ENCODE measurements at regions not wholly inside any gene's neighbourhood (a gene's known extent, or its start where the extent isn't known, plus 50 kb on each side); places are given as distances from the start of the nearest gene placed in this dataset.

GRCh38 chr9:84460695-84461094 lies 120.1 kb upstream of the SLC28A3 start:
- no peak for DNase-seq

DNA sequence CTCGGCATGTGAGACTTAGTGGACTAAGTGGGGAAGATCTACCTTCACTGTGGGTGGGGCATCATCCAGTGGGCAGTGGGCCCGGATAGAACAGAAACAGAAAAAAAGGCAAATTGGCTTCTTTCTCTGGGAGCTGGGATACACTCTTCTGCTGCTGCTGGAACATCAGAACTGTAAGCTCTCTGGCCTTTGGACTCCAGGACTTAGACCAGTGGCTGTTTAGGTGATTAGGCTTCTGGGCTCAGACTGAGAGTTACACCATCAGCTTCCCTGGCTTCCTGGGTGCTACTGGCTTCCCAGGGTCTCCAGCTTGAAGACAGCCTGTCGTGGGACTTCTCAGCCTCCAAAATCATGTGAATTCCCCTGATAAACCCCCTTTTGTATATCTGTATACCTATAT lies 122.7 kb upstream of the SLC28A3 start:
- no peak for DNase-seq

DNA sequence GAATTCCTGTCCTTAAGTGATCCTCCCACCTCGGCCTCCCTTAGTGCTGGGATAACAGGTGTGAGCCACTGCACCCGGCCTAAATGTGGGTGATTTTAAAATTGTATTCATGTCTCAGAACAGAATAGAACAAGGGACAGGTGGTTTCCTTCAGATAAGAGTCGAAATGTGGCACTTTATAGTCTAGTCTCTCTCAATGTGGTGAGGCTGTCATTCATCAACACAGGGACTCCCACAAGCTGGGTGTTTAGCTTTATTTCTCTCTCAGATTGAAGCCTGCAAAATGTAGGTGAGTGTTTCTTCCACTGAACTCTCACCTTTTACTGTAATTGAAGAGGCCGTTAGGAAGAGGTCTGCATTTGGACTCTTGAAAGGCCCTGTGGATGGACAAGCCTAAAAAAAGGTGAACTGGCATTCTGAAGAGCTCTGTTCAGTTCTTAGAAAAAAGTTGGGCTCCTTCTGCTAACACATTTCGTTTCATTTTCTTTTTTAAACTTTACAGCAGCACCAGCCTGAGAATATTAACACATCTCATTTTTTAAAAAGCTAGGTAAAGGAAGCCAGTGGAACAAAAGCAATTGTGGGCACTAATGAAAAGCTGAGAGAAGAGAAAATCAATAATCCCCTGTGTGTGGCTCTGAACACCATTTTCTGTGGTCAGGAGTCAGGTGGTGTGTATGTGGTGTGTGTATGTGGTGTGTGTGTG lies 126.2 kb upstream of the SLC28A3 start:
- DNase-seq, result no peak

- DNase-seq, result no peak
Measured at GRCh38 chr9:84471816-84472215, 131.3 kb upstream of the SLC28A3 start.

DNA sequence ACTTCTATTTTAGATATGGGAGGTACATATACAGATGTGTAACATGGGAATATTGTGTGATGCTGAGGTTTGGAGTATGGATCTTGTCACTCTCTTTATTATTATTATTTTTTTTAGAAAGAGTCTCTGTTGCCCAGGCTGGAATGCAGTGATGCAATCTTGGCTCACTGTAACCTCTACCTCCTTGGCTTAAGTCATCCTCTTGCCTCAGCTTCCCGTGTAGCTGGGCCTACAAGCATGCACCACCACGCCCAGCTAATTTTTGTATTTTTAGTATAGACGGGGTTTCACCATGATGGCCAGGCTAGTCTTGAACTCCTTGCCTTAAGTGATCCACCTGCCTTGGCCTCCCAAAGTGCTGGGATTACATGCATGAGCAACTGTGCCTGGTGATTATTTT lies 138.4 kb upstream of the SLC28A3 start:
- DNase-seq, result no peak

DNA sequence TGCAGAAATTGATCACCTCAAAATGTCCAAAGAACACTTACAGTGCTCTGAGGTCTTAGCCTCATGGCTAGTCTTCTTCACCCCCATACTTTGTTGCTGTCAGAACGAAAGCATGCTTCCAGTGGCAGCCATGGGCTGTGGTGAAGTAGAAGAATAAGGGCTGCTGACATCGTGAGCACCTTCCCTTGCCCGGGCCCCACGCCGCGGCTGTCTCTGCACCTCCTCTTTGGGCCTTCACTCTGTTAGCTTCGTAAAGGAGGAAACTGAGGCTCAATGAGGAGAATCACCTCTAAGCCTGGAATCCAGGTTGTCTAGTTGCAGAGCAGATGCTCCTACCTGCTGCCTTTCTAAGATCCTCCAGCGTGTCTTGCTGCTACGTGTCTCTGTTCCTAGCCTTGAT lies 139.5 kb upstream of the SLC28A3 start:
- DNase-seq, result no peak

DNA sequence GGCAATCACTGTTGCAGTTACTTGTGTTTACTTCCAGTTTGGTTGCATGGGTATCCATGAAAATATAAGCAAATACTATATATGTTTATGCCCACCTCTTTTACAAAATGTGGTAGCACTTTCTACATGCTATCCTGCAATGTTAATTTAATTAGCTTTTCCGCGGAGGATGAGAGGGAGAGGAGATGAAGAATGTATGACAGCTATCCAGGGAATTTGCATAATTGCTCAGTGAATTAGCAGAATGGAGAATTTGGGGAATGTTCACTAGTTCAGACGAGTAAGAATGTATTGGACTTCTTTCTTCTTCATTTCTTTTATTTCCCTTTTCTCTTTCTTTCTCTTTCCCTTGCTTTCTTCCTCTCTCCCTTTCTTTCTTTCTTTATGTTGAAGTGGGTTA lies 140.7 kb upstream of the SLC28A3 start:
- DNase-seq, result no peak

DNA sequence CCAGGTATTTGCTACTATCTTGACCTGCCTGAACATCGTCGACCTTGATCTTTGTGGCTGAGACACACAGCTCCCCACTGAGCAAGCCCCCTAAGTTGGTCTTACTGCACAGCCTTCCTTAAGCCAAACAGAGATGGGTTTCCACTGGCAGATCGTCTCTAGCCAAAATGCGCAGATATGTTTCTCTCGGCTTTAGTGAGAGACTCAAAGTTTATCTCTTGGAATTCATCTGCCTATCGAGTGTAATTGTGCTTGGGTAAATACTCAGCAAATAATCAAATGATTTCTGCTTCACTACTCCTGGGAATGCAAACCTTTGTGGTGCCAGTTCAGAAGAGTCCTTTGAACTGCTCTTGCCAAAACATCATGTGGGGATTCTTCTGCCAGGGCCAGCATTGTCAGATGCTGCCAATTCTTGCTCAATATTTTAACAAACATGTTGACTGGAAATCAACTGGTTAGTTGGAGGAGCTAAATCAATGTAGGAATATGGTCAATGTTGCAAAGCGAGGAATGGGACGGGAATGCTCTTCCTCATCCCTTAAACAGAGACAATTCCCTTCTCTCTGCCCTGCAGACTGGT lies 141.2 kb upstream of the SLC28A3 start:
- no peak for DNase-seq

DNA sequence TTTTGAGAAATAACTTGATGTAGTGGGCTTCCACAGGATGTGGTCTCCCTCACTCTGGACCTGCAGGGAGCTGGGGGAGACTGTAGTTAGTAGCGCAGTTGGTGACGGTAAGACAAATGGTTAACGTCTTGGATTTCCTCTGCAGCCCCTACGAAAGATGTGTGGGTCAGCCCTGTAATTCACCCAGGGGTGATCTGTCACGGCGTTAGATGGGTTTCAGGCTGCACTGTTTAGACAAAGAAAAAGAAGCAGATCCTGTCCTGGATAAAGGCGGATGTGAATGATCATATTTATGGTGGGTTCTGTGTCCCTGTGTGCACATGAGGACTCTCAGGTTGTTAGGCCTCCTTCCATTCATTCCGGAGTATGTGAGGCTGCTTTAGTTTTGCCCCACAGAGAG lies 142.0 kb upstream of the SLC28A3 start:
- DNase-seq, result no peak

DNA sequence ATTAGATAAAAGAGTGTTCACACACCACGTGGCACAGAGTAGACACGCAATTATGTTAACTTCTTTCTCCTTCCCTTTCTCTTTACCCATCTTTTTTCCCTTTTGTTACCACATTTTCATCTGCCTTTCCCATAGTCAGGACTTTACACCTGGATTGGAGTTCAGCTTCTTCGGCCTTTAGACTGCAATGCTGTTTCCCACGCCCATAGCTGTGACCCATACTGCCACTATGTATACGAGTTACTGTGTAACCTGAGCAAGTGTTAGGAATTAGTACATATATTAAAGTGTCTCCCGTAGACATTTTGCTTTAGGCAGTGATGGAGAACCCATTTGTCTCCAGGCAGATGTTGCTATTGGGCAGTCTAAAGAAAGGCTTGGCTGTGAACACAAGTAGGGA lies 143.6 kb upstream of the SLC28A3 start:
- DNase-seq, result no peak

- no peak for DNase-seq
Measured at GRCh38 chr9:84485539-84485938, 145.0 kb upstream of the SLC28A3 start.

GRCh38 chr9:84486663-84487062 lies 146.1 kb upstream of the SLC28A3 start:
- no peak for DNase-seq

- no peak for DNase-seq
Measured at GRCh38 chr9:84490206-84490841, 149.8 kb upstream of the SLC28A3 start.

- DNase-seq, result no peak
Measured at GRCh38 chr9:84490842-84491325, 150.3 kb upstream of the SLC28A3 start.

GRCh38 chr9:84492366-84493159 lies 152.0 kb upstream of the SLC28A3 start:
- DNase-seq, result no peak

- DNase-seq, result no peak
Measured at GRCh38 chr9:84493284-84493947, 152.9 kb upstream of the SLC28A3 start.

- DNase-seq, result no peak
Measured at GRCh38 chr9:84499969-84500582, 159.5 kb upstream of the SLC28A3 start.

- no peak for DNase-seq
Measured at GRCh38 chr9:84500826-84501225, 160.3 kb upstream of the SLC28A3 start.

GRCh38 chr9:84501587-84501986 lies 161.0 kb upstream of the SLC28A3 start:
- DNase-seq, result no peak

DNA sequence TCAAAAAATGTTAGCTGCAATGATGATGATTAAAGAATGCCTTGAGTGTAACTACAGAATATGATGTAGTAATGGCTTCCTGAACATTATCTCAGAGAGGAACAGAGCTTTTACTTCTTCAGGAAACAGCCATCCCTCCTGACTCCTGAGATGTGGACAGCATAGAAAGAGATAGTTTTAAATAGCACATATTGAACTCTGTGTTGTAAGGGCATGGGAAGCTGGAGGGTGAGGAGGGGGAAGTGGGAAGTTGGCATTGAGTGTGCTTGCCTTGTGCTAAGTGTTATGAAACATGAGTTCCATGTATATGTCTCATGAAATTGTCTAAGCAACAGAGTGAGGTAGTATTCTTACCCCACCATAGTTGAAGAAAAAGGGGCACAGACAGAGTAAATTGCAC lies 161.5 kb upstream of the SLC28A3 start:
- no peak for DNase-seq

- DNase-seq, result no peak
Measured at GRCh38 chr9:84504360-84504759, 163.8 kb upstream of the SLC28A3 start.

GRCh38 chr9:84511651-84512050 lies 157.9 kb upstream of the NTRK2 start:
- no peak for DNase-seq

GRCh38 chr9:84512493-84512892 lies 157.0 kb upstream of the NTRK2 start:
- DNase-seq, result no peak

All from KG1 (cell line).